T1000 (cell line): ENCODE measurements at regions not wholly inside any gene's neighbourhood (a gene's known extent, or its start where the extent isn't known, plus 50 kb on each side); places are given as distances from the start of the nearest gene placed in this dataset.
"Not testable (repeated sequence)": the region's sequence is repeated elsewhere in the genome, so short reads cannot be mapped to it uniquely, and the experiment has no call there.

Experiments
- DNase-seq: peaks from one replicate; lab custom pipeline; 2025; ENCODE audit warnings: mixed read lengths; lab: John Stamatoyannopoulos, UW

DNA sequence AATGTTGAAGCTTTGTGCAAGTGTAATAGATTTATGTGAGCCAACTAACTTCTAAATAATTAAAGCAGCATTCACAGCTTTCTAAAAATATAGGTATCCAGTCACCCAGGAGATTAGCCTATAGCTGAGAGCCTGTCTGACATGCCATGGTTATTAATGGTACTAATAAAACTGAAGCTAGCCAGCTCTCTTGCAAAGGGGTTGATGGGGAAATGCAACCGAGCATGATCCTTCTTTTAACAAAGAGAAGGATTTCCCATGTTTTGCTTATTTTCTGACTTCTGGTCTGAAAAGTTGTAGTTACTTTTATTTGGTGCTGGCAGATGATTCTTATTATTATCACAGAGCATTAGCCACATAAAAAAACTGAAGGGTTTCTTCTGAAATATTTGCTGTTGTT, 488.7 kb upstream of the CYLC2 start:
- no peak for DNase-seq

DNA sequence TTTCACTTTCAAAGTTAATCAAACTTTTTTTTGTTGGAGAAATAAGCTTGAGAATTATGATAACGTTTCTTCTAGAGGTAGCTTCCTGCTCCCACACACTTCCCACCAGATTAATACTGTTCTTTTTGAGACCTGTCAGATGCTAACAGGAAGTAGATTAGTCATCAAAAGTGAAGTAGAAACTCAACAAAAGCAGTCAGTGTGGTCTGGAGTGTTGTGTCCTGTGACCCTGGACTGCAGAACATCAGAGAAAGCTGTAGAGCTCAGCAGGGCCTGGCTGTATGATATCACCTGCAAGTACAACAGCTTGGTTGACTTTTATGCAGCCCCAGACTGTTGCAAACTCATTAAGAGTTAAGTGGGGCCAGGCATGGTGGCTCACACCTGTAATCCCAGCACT, 495.7 kb upstream of the CYLC2 start:
- no peak for DNase-seq

DNA sequence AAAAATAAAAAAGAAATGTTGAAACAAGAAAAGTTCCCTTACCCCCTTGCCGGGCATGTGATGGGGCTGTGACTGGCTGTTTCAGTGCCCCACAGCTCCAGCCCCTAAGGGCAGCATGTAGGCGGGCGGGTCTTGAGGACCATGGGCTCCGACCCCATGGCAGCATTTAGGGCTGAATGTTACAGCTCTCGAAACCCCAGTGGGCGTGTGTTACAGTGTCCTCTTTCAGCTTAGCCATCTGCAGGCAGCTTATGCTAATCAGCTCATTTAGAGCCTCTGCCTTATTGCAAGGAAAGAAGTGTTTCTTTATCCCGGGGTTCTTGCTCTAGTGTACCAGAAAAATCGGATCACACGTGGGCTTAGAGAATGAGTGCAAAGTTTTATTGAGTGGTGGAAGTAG, 497.4 kb upstream of the CYLC2 start:
- DNase-seq = no peak

DNA sequence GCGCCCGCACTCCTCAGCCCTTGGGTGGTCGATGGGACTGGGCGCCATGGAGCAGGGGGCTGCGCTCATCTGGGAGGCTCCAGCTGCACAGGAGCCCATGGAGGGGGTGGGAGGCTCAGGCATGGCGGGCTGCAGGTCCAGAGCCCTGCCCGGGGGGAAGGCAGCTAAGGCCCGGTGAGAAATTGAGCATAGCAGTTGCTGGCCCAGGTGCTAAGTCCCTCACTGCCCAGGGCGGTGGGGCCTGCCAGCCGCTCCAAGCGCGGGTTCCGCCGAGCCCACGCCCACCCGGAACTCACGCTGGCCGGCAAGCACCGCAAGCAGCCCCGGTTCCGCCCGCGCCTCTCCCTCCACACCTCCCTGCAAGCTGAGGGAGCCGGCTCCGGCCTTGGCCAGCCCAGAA, 508.2 kb upstream of the CYLC2 start:
- not testable (repeated sequence) for DNase-seq

DNA sequence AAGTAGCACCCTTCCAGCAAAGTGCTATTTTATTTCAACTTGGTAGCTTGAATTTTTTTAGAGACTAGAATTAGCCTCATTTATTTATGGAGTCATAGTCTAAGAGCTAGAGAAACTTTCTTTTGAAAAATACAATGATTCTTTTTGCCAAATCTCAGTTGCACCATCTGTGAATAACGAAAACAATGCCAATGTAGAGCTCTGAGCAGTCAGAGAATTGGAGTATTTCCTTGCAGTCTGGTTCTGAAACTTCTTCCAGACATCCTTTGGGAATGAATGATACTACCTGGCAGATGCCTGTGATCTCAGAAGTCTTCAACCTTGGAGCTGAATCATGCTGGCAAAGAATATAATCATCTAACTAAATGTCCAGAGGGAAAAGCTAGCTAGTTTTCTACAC, 511.5 kb upstream of the CYLC2 start:
- DNase-seq = no peak

DNA sequence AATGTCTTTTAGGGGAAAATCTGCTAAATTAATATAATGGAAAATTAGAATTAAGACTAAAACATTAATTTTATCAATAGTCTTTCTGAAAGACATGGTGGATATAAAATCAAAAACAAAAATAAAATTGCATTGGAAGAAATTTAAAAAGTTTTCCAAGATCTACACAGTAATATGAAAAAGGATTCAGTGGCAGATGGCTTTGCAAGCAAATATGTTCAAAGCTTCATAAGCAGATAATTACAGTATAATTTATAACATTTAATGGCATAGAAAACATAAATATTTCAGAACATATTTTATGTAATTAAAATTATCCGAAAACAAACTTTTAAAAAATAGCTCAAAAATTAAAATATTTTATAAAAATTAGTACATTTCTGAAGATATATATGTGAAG, 512.4 kb upstream of the CYLC2 start:
- no peak for DNase-seq

DNA sequence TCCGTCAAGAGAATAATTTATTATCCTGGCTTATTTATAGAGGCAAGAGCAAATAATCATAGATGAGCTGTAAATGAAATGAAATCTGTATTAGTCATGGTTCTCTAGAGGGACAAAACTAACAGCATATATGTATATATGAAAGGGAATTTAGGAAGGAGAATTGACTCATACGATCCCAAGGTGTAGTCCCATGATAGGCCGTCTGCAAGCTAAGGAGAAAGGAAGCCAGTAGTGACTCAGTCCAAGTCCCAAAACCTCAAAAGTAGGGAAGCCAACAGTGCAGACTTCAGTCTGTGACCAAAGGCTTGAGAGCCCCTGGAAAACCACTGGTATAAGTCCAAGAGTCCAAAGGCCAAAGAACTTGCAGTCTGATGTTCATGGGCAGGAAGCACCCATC, 515.9 kb upstream of the CYLC2 start:
- DNase-seq = no peak

DNA sequence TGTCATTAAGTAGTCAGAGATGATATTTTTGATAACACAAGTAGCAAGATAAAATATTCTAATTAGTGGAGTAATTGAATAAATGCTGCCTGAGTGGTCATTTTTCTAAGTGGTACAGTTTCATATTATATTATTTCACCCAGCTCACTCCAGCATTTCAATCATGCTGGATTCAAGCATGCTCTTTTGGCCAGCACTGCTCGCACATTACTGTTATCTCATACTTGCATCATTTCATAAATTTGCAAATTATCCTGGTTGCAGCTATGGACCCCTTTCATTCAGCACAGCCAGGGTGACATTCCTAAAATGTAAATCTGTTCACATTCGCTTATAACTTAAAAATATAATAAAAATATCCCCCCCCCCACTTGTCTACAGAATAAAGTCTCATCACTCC, 520.8 kb upstream of the CYLC2 start:
- no peak for DNase-seq

DNA sequence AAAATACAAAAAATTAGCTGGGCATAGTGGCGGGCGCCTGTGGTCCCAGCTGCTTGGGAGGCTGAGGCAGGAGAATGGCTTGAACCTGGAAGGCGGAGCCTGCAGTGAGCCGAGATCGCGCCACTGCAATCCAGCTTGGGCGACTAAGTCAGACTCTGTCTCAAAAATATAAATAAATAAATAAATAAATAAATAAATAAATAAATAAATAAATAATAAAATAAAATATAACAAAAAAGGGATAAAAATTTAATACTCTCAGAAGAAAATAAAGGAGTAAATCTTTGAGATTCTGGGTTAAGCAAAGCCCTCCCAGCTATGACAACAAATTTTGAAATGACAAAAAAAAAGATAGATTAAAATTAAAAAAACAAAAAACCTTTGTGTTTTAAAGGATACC, 525.7 kb upstream of the CYLC2 start:
- DNase-seq = not testable (repeated sequence)

DNA sequence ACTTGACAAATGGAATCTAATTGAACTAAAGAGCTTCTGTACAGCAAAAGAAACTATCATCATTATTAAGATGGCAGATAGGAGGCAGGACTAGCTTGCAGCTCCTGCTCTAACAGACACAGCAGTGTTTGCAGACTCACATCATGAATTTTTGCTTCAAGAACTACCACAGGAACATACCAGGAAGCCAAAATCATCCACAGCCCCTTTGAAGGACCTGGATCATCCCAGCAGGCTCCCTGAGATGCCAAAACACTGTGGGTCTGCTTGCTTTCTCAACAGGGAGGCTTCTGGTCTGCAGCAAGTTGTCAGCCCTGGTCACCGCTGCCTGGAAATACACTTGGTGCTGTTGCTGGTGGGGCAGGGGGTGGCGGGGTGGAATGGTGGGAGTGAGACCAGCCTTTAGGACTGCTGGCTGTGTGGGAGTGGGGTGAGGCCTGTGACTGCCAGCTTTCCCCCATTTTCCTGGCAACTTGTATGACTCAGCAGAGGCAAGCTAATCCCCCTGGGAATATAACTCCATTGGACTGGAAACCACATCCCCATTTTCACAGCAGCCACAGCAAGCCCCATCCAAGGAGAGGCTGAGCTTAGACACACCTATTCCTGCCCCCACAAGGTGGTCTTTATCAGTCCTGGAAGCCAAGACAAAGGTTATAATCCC, 533.8 kb upstream of the CYLC2 start:
- DNase-seq = no peak

DNA sequence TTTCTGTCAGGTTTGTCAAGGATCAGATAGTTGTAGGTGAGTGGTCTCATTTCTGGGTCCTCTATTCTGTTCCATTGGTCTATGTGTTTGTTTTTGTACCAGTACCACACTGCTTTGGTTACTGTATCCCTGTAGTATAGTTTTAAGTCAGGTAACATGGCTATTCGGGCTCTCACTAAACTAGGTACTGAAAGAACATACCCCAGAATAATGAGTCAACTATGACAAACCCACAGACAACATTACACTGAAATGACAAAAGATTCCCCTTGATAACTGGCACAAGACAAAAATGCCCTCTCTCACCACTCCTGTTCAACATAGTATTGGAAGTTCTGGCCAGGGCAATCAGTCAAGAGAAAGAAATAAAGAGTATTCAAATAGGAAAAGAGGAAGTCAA, 535.3 kb upstream of the CYLC2 start:
- no peak for DNase-seq

DNA sequence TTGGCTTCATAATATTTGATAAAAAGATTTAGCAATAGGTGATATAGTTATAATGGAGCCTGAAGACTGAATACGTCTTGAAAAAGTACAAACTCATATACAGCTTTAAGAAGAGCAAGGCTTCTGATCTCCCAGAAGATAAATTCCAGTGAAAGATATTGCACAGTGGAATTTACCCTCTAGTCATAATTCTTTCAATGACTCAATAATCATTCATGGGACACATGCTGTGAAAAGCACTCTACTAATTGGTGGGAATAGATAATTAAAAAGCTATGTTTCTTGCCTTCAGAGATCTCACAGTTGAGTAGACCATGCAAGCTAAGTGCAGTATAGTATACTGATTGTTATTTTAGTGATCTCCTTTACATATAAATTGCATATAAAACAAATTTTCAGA, 538.6 kb upstream of the CYLC2 start:
- no peak for DNase-seq

DNA sequence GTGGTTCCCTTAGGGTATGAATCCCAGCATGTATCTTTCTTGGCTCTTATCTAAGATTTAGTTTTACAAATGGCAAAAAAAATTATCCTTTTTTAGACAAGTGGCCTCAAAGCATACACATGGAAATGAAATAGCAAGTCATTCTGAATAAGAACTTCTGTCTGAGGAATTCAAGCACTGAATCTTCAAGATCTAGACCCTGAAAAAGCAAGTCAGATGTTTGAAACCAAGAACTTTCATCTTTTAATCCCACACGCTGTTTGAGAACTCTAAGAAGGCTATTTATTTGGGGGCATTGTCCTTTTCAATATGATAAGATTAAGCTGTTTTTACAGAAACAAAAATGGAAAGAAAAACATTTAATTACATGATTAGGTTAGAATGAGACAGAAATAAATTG, 549.2 kb upstream of the CYLC2 start:
- no peak for DNase-seq

DNA sequence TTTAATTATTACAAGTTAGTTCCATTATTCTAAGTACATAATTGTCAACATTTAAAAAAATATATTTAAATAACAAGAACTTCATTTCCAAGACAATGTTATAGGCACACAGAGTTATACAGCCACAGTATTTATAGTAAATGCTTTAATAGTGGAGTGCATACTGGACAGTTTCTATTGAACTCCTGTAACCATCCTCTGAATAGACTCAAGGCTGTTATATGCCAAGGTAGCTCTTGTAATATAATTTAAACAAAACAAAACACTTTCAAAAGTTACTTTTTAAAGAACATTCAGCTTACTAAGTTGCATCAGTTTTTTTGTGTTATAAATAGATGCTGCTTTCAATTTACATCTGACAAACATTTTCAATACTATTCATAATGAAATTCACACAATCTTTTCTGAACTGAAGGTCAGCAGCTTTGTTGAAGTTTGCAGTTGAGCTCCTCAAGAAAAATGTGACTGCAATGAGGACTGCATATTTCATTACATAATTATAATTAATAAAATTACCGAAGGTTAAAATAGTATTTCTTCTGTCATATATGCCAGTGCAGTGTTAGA, 549.9 kb upstream of the CYLC2 start:
- no peak for DNase-seq

DNA sequence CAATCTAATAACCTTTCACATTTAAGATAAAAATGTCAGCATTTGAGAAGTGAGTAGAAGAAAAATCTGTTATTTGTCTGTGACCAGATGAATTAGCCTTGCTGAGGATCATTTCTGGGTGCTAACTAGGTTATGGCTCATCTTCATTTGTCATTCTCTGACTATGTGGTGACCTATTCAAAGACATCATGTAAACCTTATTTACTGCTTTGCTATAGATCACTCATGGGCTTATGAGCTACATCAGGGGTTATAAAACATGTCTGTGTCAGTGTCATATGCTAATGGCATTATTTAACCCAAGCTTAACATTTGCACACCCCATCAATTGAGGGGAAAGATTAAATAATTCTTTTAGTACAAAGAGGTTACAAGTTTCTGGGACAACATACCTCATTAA, 555.5 kb upstream of the CYLC2 start:
- DNase-seq = no peak

DNA sequence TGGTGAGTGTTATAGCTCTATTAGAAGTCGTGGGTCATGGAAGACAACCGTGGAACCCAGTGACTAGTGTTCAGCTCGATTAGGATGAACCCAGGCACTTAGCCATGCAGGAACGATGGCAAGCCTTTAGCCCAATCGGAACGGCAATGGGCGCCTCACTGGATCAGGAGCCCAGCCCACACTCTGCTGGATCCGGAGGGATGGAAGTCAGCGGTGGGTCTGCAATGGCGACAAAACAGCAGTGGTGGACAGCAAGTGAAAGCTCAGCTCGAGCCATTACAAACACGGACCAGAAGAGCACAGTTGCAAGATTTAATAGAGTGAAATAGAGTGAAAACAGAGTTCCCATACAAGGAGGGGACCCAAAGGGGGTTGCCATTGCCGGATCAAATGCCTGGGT, 558.5 kb upstream of the CYLC2 start:
- DNase-seq = not testable (repeated sequence)

DNA sequence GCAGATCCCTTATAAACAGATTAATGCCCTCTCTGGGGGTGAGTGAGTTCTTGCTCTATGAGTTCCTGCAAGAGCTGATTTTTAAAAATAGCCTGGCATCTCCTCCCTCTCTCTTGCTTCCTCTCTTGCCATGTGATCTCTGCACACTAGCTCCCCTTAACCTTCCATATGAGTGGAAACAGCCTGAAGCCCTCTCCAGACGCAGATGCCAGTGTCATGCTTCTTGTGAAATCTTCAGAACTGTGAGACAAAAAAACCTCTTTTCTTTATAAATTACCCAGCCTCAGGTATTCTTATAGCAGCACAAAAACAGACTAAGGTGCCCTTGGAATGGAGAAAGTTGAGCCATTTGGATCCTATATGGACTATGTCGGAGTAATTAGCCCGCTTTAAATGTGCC, 559.7 kb upstream of the CYLC2 start:
- no peak for DNase-seq

DNA sequence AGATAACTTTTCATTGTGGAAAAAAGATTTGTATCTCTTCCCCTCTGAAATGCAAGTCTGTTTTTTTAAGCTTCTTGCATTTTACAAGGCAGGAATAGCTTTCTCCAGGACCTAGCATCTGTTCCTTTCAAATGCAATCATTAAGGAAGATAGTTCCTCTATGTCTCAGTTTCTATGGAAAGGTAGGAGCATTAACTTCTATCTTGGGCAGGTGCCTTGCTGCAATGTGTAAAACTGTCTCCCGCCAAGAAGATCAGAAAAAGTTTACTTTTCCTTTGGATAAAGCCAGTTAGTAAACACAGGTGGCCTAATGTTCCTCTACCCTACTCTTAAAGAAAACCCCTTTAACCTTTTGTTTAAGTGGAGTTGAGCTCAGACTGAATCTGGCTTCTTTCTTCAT, 560.6 kb upstream of the CYLC2 start:
- DNase-seq = no peak

DNA sequence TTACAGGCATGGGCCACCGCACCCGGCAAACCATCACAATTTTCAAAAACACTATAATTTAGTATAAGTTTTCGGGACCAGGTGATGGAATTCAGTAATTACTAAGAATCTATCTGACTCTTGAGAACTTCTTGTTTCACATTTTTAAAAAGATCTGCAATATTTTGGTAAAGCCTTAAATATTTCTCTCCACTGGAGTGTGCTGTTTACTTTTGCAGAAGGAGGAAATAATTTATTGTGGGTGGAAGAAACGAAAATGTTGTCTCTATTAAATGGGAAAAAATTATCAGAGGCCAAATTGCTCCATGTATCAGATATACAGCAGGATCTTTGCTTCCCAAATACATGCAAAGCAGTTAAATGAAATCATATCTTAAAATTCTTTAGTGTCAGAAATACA, 566.8 kb upstream of the CYLC2 start:
- DNase-seq = no peak

DNA sequence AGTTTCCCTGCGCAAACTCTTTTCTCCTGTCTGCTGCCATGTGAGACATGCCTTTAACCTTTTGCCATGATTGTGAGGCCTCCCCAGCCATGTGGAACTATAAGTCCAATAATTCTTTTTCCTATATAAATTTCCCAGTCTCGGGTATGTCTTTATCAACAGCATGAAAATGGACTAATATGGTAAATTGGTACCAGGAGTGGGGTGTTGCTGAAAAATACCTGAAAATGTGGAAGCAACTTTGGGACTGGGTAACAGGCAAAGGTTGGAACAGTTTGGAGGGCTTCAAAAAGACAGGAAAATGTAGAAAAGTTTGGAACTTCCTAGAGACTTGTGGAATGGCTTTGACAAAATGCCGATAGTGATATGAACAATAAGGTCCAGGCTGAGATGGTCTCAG, 578.9 kb upstream of the CYLC2 start:
- DNase-seq = not testable (repeated sequence)

DNA sequence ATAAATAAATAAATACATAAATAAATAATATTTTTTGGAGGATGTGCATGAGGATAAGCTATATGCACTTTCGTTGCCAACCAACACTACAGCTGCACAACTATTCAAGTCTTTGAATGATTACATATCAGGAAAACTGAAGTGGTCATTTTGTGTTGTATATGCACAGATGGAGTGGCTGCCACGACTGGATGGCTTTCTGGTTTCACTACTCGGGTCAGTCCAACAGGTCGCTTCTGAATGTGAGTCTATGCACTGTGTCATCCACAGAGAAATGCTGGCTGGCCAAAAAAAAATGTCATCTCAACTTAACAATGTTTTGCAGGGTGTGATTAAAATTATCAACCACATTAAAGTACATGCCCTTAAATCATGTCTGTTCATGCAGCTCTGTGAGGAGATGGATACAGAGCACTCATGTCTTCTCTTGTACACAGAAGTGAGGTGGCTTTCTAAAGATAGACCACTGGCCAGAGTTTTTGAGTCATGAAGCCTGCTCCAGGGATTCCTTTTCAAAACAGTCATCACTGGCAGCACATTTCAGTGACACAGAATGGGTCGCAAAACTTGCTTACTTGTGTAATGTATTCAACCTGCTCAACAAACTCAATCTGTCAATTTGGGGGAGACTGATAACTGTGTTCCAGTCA, 589.8 kb upstream of the CYLC2 start:
- DNase-seq = no peak

DNA sequence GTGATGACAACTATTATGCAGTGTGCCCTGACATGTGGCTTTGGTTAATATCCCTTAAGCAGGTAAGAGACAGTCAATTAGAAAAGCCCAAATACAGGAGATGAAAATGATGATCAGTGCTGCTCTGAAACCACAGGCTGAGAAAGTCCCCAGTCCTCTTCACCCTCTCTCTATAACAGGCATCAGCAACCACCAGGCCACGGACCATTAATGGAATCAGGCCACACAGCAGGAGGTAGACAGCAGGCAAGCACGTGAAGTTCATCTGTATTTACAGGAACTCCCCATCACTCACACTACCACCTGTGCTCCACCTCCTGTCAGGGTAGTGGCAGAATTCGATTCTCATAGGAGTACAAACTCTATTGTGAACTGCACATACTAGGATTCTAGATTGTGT, 591.6 kb upstream of the CYLC2 start:
- DNase-seq = no peak

DNA sequence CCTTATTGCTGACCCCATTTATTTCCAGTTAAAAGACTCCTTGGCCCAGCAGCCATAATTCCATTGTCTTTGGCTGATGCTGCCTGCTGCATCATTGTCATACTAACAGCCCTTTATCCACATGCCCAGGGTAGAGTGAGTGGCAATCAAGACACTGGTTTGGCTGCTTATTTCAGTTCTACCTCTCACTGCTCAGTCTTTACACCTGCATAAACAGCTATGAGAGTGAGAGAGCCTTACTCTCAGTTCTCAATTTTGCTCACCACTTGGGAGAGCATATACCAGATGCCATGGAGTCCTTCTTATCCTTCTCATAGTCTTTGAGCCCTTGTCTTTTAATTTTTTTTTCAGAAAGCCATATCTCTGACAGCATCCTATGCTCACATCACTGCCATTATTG, 596.9 kb upstream of the CYLC2 start:
- DNase-seq = no peak

DNA sequence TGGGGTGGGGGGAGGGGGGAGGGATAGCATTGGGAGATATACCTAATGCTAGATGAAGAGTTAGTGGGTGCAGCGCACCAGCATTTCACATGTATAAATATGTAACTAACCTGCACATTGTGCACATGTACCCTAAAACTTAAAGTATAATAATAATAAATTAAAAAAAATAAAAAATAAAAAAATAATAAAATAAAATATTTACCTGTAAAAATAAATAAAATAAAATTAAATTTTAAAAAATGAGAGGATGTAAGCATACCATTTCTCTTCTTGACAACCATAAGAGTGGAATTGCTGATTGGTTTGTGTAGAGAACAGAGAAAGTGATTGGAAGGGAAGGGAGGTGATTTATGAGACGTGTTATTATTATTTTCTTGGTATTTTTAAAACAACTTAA, 609.5 kb upstream of the CYLC2 start:
- not testable (repeated sequence) for DNase-seq
